GM23338 (cell line): ENCODE measurements at regions not wholly inside any gene's neighbourhood (a gene's known extent, or its start where the extent isn't known, plus 50 kb on each side); places are given as distances from the start of the nearest gene placed in this dataset.

Source experiments
- ATAC-seq: fragments of 200-7000 bp; cut with Tn5 transposase; 3 replicates; pipeline ENCODE4 v1.9.1; 2020
- DNase-seq: peaks from one replicate; pipeline ENCODE4 v3.0.0-alpha.2; 2015; ENCODE audit warnings: low spot score
- H2AFZ ChIP-seq: fragments of 200-600 bp; sonication (generic); 2 replicates; pipeline ENCODE4 v1.8.0; 2016; ENCODE audit warnings: antibody characterized with exemption, mild to moderate bottlenecking, moderate library complexity
- H3F3A ChIP-seq: fragments of 200-600 bp; sonication (generic); replicated peaks from 2 replicates; pipeline ENCODE4 v1.8.0; 2017; ENCODE audit warnings: antibody characterized with exemption, mixed run types, low read depth
- H3K27ac ChIP-seq: fragments of 200-600 bp; sonication (generic); 2 replicates; pipeline ENCODE4 v1.6.1; 2016; ENCODE audit warnings: low read depth
- H3K27me3 ChIP-seq: fragments of 200-600 bp; sonication (generic); 2 replicates; pipeline ENCODE4 v1.8.0; 2016; ENCODE audit warnings: mild to moderate bottlenecking, mixed run types, moderate library complexity; ENCODE audit not compliant: insufficient read depth
- H3K36me3 ChIP-seq: fragments of 200-600 bp; sonication (generic); 2 replicates; pipeline ENCODE4 v1.8.0; 2016; ENCODE audit warnings: mild to moderate bottlenecking; ENCODE audit not compliant: insufficient read depth
- H3K4me1 ChIP-seq: fragments of 200-600 bp; sonication (generic); 2 replicates; pipeline ENCODE4 v1.8.0; 2016; ENCODE audit warnings: mild to moderate bottlenecking, moderate library complexity; ENCODE audit not compliant: insufficient read depth
- H3K4me2 ChIP-seq: fragments of 200-600 bp; sonication (generic); 2 replicates; pipeline ENCODE4 v1.7.1; 2017; ENCODE audit warnings: mixed run types
- H3K4me3 ChIP-seq: fragments of 200-600 bp; sonication (generic); 2 replicates; pipeline ENCODE4 v1.6.1; 2016; ENCODE audit warnings: mixed run types
- H3K79me2 ChIP-seq: fragments of 200-600 bp; sonication (generic); replicated peaks from 2 replicates; pipeline ENCODE4 v1.8.0; 2017; ENCODE audit warnings: mild to moderate bottlenecking; ENCODE audit not compliant: insufficient read depth
- H3K9me2 ChIP-seq: fragments of 200-600 bp; sonication (generic); 2 replicates; pipeline ENCODE4 v1.8.0; 2017; ENCODE audit not compliant: insufficient read depth
- H4K20me1 ChIP-seq: fragments of 200-600 bp; sonication (generic); replicated peaks from 2 replicates; pipeline ENCODE4 v1.8.0; 2017; ENCODE audit warnings: mild to moderate bottlenecking; ENCODE audit not compliant: insufficient read depth
- H3K27ac Mint-ChIP-seq: 2 replicates; pipeline ENCODE4 v1.8.0; 2020; ENCODE audit warnings: inconsistent platforms, mild to moderate bottlenecking, moderate library complexity, mixed read lengths
- H3K27me3 Mint-ChIP-seq: 3 replicates; pipeline ENCODE4 v1.8.0; 2022; ENCODE audit warnings: low read depth, mild to moderate bottlenecking, moderate library complexity, mixed read lengths, inconsistent platforms; ENCODE audit not compliant: insufficient read depth, poor library complexity
- H3K36me3 Mint-ChIP-seq: 3 replicates; pipeline ENCODE4 v1.8.0; 2021; ENCODE audit warnings: low read depth, mild to moderate bottlenecking, inconsistent platforms, moderate library complexity, mixed read lengths
- H3K4me1 Mint-ChIP-seq: 3 replicates; pipeline ENCODE4 v1.8.0; 2020; ENCODE audit warnings: mild to moderate bottlenecking, inconsistent platforms, mixed read lengths
- H3K4me3 Mint-ChIP-seq: 3 replicates; pipeline ENCODE4 v1.8.0; 2021; ENCODE audit warnings: moderate library complexity, mild to moderate bottlenecking, inconsistent platforms, mixed read lengths
- H3K9me3 Mint-ChIP-seq: 3 replicates; pipeline ENCODE4 v1.8.0; 2020; ENCODE audit warnings: moderate library complexity, mild to moderate bottlenecking, inconsistent platforms, mixed read lengths
- CREB1 ChIP-seq: fragments of 250-450 bp; sonication (Bioruptor Pico); IDR thresholded peaks from 2 replicates; pipeline ENCODE4 v1.5.0; 2020; ENCODE audit warnings: low read depth, mild to moderate bottlenecking, moderate library complexity
- CTCF ChIP-seq, 2 experiments: fragments of 200-600 bp in 1 of 2; sonication (generic) in 1 of 2; conservative IDR thresholded peaks; 2 replicates each; pipeline versions ENCODE4 v1.5.1 to v1.6.1; 2016 to 2017; ENCODE audit warnings: antibody characterized with exemption in 2 of 2, low read depth in 2 of 2, mild to moderate bottlenecking in 2 of 2, moderate library complexity in 1 of 2
- ETS1 ChIP-seq: IDR thresholded peaks from 2 replicates; pipeline ENCODE4 v1.6.1; 2016; ENCODE audit warnings: antibody characterized with exemption
- EZH2 ChIP-seq: fragments of 200-600 bp; sonication (generic); IDR thresholded peaks from one replicate; pipeline ENCODE4 v1.8.0; 2017; ENCODE audit warnings: antibody characterized with exemption, mild to moderate bottlenecking, low read depth; ENCODE audit not compliant: unreplicated experiment
- EZH2phosphoT487 ChIP-seq: fragments of 200-600 bp; sonication (generic); IDR thresholded peaks from one replicate; pipeline ENCODE4 v1.8.1; 2018; ENCODE audit warnings: antibody characterized with exemption; ENCODE audit not compliant: unreplicated experiment
- JUNB ChIP-seq: IDR thresholded peaks from one replicate; pipeline ENCODE4 v1.6.1; 2016; ENCODE audit warnings: antibody characterized with exemption; ENCODE audit not compliant: unreplicated experiment
- NANOG ChIP-seq: IDR thresholded peaks from 2 replicates; pipeline ENCODE4 v1.6.1; 2016; ENCODE audit warnings: antibody characterized with exemption, borderline replicate concordance
- POLR2AphosphoS5 ChIP-seq: IDR thresholded peaks from 2 replicates; pipeline ENCODE4 v1.6.1; 2016; ENCODE audit warnings: antibody characterized with exemption, low read depth
- REST ChIP-seq: IDR thresholded peaks from one replicate; pipeline ENCODE4 v1.6.1; 2018; ENCODE audit warnings: antibody characterized with exemption; ENCODE audit not compliant: unreplicated experiment
- STAT1 ChIP-seq: IDR thresholded peaks from one replicate; pipeline ENCODE4 v1.6.1; 2016; ENCODE audit warnings: antibody characterized with exemption; ENCODE audit not compliant: unreplicated experiment
- ZNF114 ChIP-seq: fragments of 250-450 bp; sonication (Bioruptor Pico); IDR thresholded peaks from 2 replicates; pipeline ENCODE4 v1.5.0; 2020; ENCODE audit warnings: mild to moderate bottlenecking, moderate library complexity
- ZNF331 ChIP-seq: fragments of 250-450 bp; sonication (Bioruptor Pico); IDR thresholded peaks from 2 replicates; pipeline ENCODE4 v1.5.0; 2020; ENCODE audit warnings: low read depth, mild to moderate bottlenecking, moderate library complexity
- ZNF462 ChIP-seq: fragments of 250-450 bp; sonication (Bioruptor Pico); IDR thresholded peaks from 2 replicates; pipeline ENCODE4 v1.5.0; 2020; ENCODE audit warnings: mild to moderate bottlenecking, moderate library complexity

- H3K27ac ChIP-seq: no peak overlapping the region
- H3K4me3 ChIP-seq: no peak overlapping the region
- no peaks in the 10 kb centered on the region for H4K20me1 ChIP-seq
- no peaks in the 10 kb centered on the region for H3K36me3 ChIP-seq
- H3K79me2 ChIP-seq: no peaks in the 10 kb centered on the region
- Mint-ChIP-seq H3K4me1 (peaks cover 15% of the 10 kb centered on the region), H3K27ac (peak overlapping the region; percentile 37), H3K4me3 (no peak overlapping the region), H3K9me3 (no peaks in the 10 kb centered on the region), H3K27me3 (no peaks in the 10 kb centered on the region), H3K36me3 (no peaks in the 10 kb centered on the region)
- ATAC-seq (peak; percentile 52), DNase-seq (no peak)
- no peaks in the 10 kb centered on the region for H3K9me2 ChIP-seq
- peaks cover 24% of the 10 kb centered on the region for H3K4me1 ChIP-seq
- TF ChIP-seq ZNF462 (CRISPR knock-in tag): no peak
- no peak for TF ChIP-seq ZNF114 (CRISPR knock-in tag)
- no peak for TF ChIP-seq EZH2phosphoT487
- TF ChIP-seq EZH2: no peak
- no peak for TF ChIP-seq ETS1
- no peak for TF ChIP-seq STAT1
- TF ChIP-seq CTCF (conservative IDR thresholded peaks at IDR 0.05; ENCODE audit: low read depth in 2 of 2): no peak
- TF ChIP-seq REST: no peak
- TF ChIP-seq POLR2AphosphoS5: no peak
- no peak for TF ChIP-seq CREB1
- TF ChIP-seq NANOG: no peak
- TF ChIP-seq JUNB: no peak
- TF ChIP-seq ZNF331: no peak
- H3F3A ChIP-seq: no peaks in the 10 kb centered on the region
- H2AFZ ChIP-seq: peak overlapping the region; percentile 77; the same call in 1 of the 2 replicates
- no peaks in the 10 kb centered on the region for H3K27me3 ChIP-seq
- H3K4me2 ChIP-seq: no peak overlapping the region
These were observed 241.4 kb downstream of the EPHA7 start for GRCh38 chr6:93177918-93178317.
